RPMI8226 (cell line): ENCODE measurements at regions not wholly inside any gene's neighbourhood (a gene's known extent, or its start where the extent isn't known, plus 50 kb on each side); places are given as distances from the start of the nearest gene placed in this dataset.

Experiments
- DNase-seq: peaks from one replicate; pipeline ENCODE4 v3.0.0-alpha.2; 2015

- DNase-seq = no peak
Observed at GRCh38 chr3:111244760-111245159, 173.1 kb downstream of the NECTIN3 start.

- DNase-seq = no peak
Observed at GRCh38 chr3:111246967-111247760, 175.5 kb downstream of the NECTIN3 start.

GRCh38 chr3:111248406-111248805, 176.8 kb downstream of the NECTIN3 start:
- DNase-seq = no peak

GRCh38 chr3:111249421-111249820, 177.8 kb downstream of the NECTIN3 start:
- DNase-seq = no peak

GRCh38 chr3:111252779-111253178, 181.2 kb downstream of the NECTIN3 start:
- no peak for DNase-seq

- DNase-seq = no peak
Observed at GRCh38 chr3:111253733-111254132, 182.1 kb downstream of the NECTIN3 start.

- DNase-seq = no peak
Observed at GRCh38 chr3:111260878-111261277, 189.3 kb downstream of the NECTIN3 start.

GRCh38 chr3:111269777-111270176, 198.2 kb downstream of the NECTIN3 start:
- DNase-seq = no peak

GRCh38 chr3:111277226-111277625, 205.6 kb downstream of the NECTIN3 start:
- DNase-seq = no peak

- no peak for DNase-seq
Observed at GRCh38 chr3:111278959-111279358, 207.3 kb downstream of the NECTIN3 start.

- DNase-seq = no peak
Observed at GRCh38 chr3:111282024-111282423, 210.4 kb downstream of the NECTIN3 start.

GRCh38 chr3:111283165-111283564, 211.5 kb downstream of the NECTIN3 start:
- DNase-seq = no peak

GRCh38 chr3:111284503-111285183, 213.0 kb downstream of the NECTIN3 start:
- DNase-seq = no peak

GRCh38 chr3:111285184-111285538, 213.5 kb downstream of the NECTIN3 start:
- DNase-seq = no peak

- no peak for DNase-seq
Observed at GRCh38 chr3:111285694-111286093, 214.1 kb downstream of the NECTIN3 start.

- no peak for DNase-seq
Observed at GRCh38 chr3:111286746-111287145, 215.1 kb downstream of the NECTIN3 start.

GRCh38 chr3:111292117-111292516, 220.5 kb downstream of the NECTIN3 start:
- DNase-seq = no peak

GRCh38 chr3:111299192-111299615, 227.6 kb downstream of the NECTIN3 start:
- DNase-seq = no peak

- no peak for DNase-seq
Observed at GRCh38 chr3:111301238-111301798, 229.7 kb downstream of the NECTIN3 start.

- no peak for DNase-seq
Observed at GRCh38 chr3:111302063-111302462, 230.4 kb downstream of the NECTIN3 start.

GRCh38 chr3:111303760-111304159, 232.1 kb downstream of the NECTIN3 start:
- DNase-seq = no peak

GRCh38 chr3:111307676-111308075, 234.3 kb upstream of the CD96 start:
- DNase-seq = no peak

GRCh38 chr3:111311126-111311525, 230.9 kb upstream of the CD96 start:
- no peak for DNase-seq

GRCh38 chr3:111311709-111312235, 230.2 kb upstream of the CD96 start:
- DNase-seq = no peak
